Right forelimb (tissue), 1 donor: ENCODE measurements at regions not wholly inside any gene's neighbourhood (a gene's known extent, or its start where the extent isn't known, plus 50 kb on each side); places are given as distances from the start of the nearest gene placed in this dataset.
A peak's percentile ranks its signal among the peaks of the same experiment; 100 is the strongest.
"Not testable (repeated sequence)": the region's sequence is repeated elsewhere in the genome, so short reads cannot be mapped to it uniquely, and the experiment has no call there.

Source experiments
- DNase-seq: peaks from one replicate; pipeline ENCODE4 v3.0.0-alpha.2; 2018

GRCh38 chr1:83065952-83066727 lies 932.8 kb downstream of the TTLL7 start:
- DNase-seq = no peak

- no peak for DNase-seq
Observed at GRCh38 chr1:83064589-83065242, 934.2 kb downstream of the TTLL7 start.

- peak; percentile 79 for DNase-seq
Observed at GRCh38 chr1:83060651-83061390, 938.1 kb downstream of the TTLL7 start.

GRCh38 chr1:83060221-83060620 lies 938.7 kb downstream of the TTLL7 start:
- DNase-seq = peak; percentile 60

- no peak for DNase-seq
Observed at GRCh38 chr1:83058327-83058726, 940.6 kb downstream of the TTLL7 start.

GRCh38 chr1:83055391-83056170 lies 943.4 kb downstream of the TTLL7 start:
- no peak for DNase-seq

- no peak for DNase-seq
Observed at GRCh38 chr1:83053446-83053845, 945.5 kb downstream of the TTLL7 start.

- DNase-seq = no peak
Observed at GRCh38 chr1:83052865-83053264, 946.1 kb downstream of the TTLL7 start.

- not testable (repeated sequence) for DNase-seq
Observed at GRCh38 chr1:83051053-83051452, 947.9 kb downstream of the TTLL7 start.

GRCh38 chr1:83043244-83043643 lies 955.7 kb downstream of the TTLL7 start:
- DNase-seq = no peak

- DNase-seq = not testable (repeated sequence)
Observed at GRCh38 chr1:83039091-83039490, 959.8 kb downstream of the TTLL7 start.

GRCh38 chr1:83034851-83035250 lies 964.1 kb downstream of the TTLL7 start:
- DNase-seq = no peak

GRCh38 chr1:83033682-83034081 lies 965.2 kb downstream of the TTLL7 start:
- DNase-seq = no peak

- DNase-seq = no peak
Observed at GRCh38 chr1:83029916-83030315, 969.0 kb downstream of the TTLL7 start.

GRCh38 chr1:83029050-83029449 lies 969.9 kb downstream of the TTLL7 start:
- no peak for DNase-seq

- no peak for DNase-seq
Observed at GRCh38 chr1:83028467-83028866, 970.5 kb downstream of the TTLL7 start.

GRCh38 chr1:83027511-83027910 lies 971.4 kb downstream of the TTLL7 start:
- no peak for DNase-seq

- no peak for DNase-seq
Observed at GRCh38 chr1:83026745-83027144, 972.2 kb downstream of the TTLL7 start.

- DNase-seq = no peak
Observed at GRCh38 chr1:83024251-83024767, 974.6 kb downstream of the TTLL7 start.

GRCh38 chr1:83023212-83023611 lies 975.7 kb downstream of the TTLL7 start:
- no peak for DNase-seq

- no peak for DNase-seq
Observed at GRCh38 chr1:83022206-83022605, 976.7 kb downstream of the TTLL7 start.

GRCh38 chr1:83017701-83018100 lies 981.2 kb downstream of the TTLL7 start:
- DNase-seq = no peak

GRCh38 chr1:83017276-83017675 lies 981.7 kb downstream of the TTLL7 start:
- no peak for DNase-seq
